Skin of body (tissue), 1 donor: ENCODE measurements at regions not wholly inside any gene's neighbourhood (a gene's known extent, or its start where the extent isn't known, plus 50 kb on each side); places are given as distances from the start of the nearest gene placed in this dataset.
"Not testable (repeated sequence)": the region's sequence is repeated elsewhere in the genome, so short reads cannot be mapped to it uniquely, and the experiment has no call there.

ENCODE experiments used
- DNase-seq: peaks from one replicate; lab custom pipeline; 2025; lab: John Stamatoyannopoulos, UW

- DNase-seq: no peak
Measured at GRCh38 chr2:67169417-67170140, 227.6 kb upstream of the ETAA1 start.

GRCh38 chr2:67179526-67179925 is 217.6 kb upstream of the ETAA1 start:
- DNase-seq: no peak

- no peak for DNase-seq
Measured at GRCh38 chr2:67180841-67181240, 216.3 kb upstream of the ETAA1 start.

GRCh38 chr2:67182884-67183283 is 214.2 kb upstream of the ETAA1 start:
- DNase-seq: no peak

GRCh38 chr2:67186326-67186725 is 210.8 kb upstream of the ETAA1 start:
- DNase-seq: no peak

GRCh38 chr2:67186871-67187270 is 210.3 kb upstream of the ETAA1 start:
- DNase-seq: no peak

- not testable (repeated sequence) for DNase-seq
Measured at GRCh38 chr2:67195327-67195726, 201.8 kb upstream of the ETAA1 start.

- DNase-seq: no peak
Measured at GRCh38 chr2:67201521-67201920, 195.6 kb upstream of the ETAA1 start.

GRCh38 chr2:67204349-67204748 is 192.8 kb upstream of the ETAA1 start:
- DNase-seq: no peak

- DNase-seq: no peak
Measured at GRCh38 chr2:67208887-67209500, 188.1 kb upstream of the ETAA1 start.

- DNase-seq: no peak
Measured at GRCh38 chr2:67210430-67210829, 186.7 kb upstream of the ETAA1 start.

GRCh38 chr2:67212203-67212602 is 184.9 kb upstream of the ETAA1 start:
- no peak for DNase-seq

- no peak for DNase-seq
Measured at GRCh38 chr2:67213270-67213670, 183.9 kb upstream of the ETAA1 start.

GRCh38 chr2:67213677-67214402 is 183.3 kb upstream of the ETAA1 start:
- DNase-seq: no peak

GRCh38 chr2:67214585-67215185 is 182.4 kb upstream of the ETAA1 start:
- no peak for DNase-seq

- no peak for DNase-seq
Measured at GRCh38 chr2:67215214-67216055, 181.7 kb upstream of the ETAA1 start.

GRCh38 chr2:67216103-67216502 is 181.0 kb upstream of the ETAA1 start:
- DNase-seq: no peak

- no peak for DNase-seq
Measured at GRCh38 chr2:67216881-67217280, 180.3 kb upstream of the ETAA1 start.

GRCh38 chr2:67217398-67217797 is 179.7 kb upstream of the ETAA1 start:
- DNase-seq: no peak

GRCh38 chr2:67218056-67218455 is 179.1 kb upstream of the ETAA1 start:
- no peak for DNase-seq

GRCh38 chr2:67219651-67220050 is 177.5 kb upstream of the ETAA1 start:
- no peak for DNase-seq
